ENCODE measurements at regions not wholly inside any gene's neighbourhood (a gene's known extent, or its start where the extent isn't known, plus 50 kb on each side); places are given as distances from the start of the nearest gene placed in this dataset.

DNA sequence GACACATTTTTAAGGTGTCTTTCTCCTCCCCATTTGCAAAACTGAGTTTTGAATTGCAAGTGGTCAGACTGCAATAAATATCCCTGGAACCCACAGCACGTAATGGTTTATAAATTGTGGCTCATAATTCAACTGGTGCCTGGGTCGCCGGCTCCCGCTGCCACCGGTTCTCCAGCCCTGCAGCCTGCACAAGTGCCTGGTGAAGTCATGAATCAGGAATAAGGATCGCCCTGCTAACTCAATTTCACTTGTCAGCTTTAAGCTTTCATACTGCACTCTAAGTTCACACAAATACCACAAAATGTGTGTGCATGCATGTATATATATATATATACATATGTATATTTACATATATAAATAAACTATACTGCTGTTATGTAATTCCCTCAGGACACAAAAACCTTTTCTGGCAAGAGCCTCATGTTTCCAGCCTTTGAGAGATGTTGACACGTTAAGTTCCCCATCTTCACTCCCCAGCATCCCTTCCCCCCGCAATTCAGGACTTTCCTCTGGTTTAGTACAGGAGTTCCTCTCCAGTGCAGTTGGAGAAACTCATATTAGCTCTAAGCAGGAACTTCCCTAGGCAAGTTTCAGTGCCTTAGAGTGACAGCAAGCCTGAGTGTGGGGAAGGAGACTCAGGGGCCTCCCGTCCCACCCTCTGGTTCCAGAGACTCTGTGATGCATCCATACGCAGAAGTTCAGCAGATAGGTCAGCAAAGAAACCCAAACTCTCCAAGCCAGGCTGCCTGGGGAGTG is 129.2 kb upstream of the UNC5B start:
- Mint-ChIP-seq H3K27ac (ENCODE audit: unreplicated experiment) (no peak overlapping the region), H3K27me3 (ENCODE audit: unreplicated experiment) (peaks cover 59% of the 10 kb centered on the region), H3K36me3 (ENCODE audit: insufficient read depth, unreplicated experiment) (no peaks in the 10 kb centered on the region), H3K9me3 (ENCODE audit: low read depth, unreplicated experiment) (no peaks in the 10 kb centered on the region), H3K4me1 (ENCODE audit: low read depth, unreplicated experiment) (no peaks in the 10 kb centered on the region), H3K4me3 (ENCODE audit: low read depth, unreplicated experiment) (no peak overlapping the region)
- CTCF ChIA-PET: interaction anchor here (0.7 kb wide), 1 partner anchor 23 kb away, joined by 3 read pairs; no protein-coding TSS in a partner anchor
- DNase-seq: no peak
- BruUV-seq (replicated peaks): no TSS peak
- intact Hi-C loops (cut with micrococcal nuclease; ENCODE audit: unreplicated experiment): no loop called here
- TF ChIP-seq, protein P1, sequence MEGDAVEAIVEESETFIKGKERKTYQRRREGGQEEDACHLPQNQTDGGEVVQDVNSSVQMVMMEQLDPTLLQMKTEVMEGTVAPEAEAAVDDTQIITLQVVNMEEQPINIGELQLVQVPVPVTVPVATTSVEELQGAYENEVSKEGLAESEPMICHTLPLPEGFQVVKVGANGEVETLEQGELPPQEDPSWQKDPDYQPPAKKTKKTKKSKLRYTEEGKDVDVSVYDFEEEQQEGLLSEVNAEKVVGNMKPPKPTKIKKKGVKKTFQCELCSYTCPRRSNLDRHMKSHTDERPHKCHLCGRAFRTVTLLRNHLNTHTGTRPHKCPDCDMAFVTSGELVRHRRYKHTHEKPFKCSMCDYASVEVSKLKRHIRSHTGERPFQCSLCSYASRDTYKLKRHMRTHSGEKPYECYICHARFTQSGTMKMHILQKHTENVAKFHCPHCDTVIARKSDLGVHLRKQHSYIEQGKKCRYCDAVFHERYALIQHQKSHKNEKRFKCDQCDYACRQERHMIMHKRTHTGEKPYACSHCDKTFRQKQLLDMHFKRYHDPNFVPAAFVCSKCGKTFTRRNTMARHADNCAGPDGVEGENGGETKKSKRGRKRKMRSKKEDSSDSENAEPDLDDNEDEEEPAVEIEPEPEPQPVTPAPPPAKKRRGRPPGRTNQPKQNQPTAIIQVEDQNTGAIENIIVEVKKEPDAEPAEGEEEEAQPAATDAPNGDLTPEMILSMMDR (IDR thresholded peaks at IDR 0.05; ENCODE audit: unreplicated experiment): no peak

DNA sequence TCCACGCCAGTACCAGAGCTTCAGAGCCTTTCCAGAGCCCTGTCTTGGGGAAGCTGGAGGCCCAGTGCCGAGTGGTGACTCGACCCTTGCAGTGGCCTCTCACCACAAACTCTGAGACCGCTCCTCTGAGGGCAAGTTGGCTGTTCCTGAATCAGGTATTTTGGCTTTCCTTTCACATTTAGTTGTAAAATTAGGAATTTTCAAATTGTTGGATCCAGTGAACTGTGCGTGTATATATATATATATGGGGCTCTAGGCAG is 128.7 kb upstream of the UNC5B start:
- Mint-ChIP-seq H3K4me1 (ENCODE audit: low read depth, unreplicated experiment) (no peaks in the 10 kb centered on the region), H3K9me3 (ENCODE audit: low read depth, unreplicated experiment) (no peaks in the 10 kb centered on the region), H3K27ac (ENCODE audit: unreplicated experiment) (no peak overlapping the region), H3K27me3 (ENCODE audit: unreplicated experiment) (peaks cover 54% of the 10 kb centered on the region), H3K36me3 (ENCODE audit: insufficient read depth, unreplicated experiment) (no peaks in the 10 kb centered on the region), H3K4me3 (ENCODE audit: low read depth, unreplicated experiment) (no peak overlapping the region)
- intact Hi-C loops (cut with micrococcal nuclease; ENCODE audit: unreplicated experiment): no loop called here
- DNase-seq: no peak
- CTCF ChIA-PET: no interaction called here
- TF ChIP-seq, protein P1 (IDR thresholded peaks at IDR 0.05; ENCODE audit: unreplicated experiment): no peak
- BruUV-seq (replicated peaks): no TSS peak

DNA sequence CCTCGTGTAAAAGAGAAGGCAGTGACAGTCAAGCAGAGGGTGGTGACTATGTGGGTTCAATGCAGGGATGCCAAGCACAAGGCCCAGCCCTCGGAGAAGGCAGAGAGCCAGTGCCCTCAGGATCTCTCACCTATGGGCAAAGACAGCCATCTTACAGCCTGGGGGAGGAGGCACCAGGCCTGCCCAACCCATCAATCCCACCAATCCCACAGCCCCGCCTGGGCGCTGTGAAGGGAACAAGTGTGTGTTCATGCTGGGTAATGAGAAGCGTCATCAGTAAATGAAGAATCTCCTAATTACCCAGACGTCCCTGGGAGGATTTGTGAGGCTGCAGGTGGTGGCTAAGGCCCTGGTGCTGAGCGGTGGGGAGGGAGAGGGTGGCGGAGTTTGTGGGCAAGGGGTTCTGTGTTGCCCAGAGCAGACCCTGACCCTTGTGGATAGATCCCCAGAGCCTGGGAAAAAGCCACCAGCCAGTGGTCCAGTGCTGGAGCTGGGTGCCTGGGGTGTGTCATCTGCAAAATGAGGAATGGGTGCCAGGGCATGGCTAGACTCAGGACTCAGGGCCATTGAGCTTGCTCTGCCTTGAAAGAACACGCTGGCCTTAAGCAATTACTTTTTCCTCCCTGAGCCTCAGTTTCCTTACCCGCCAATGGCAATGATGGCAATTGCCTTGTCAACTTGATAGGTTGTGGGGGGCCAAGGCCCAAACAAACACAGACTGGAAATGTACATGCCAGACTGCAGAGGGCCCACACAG is 128.1 kb upstream of the UNC5B start:
- CTCF ChIA-PET: no interaction called here
- intact Hi-C loops (cut with micrococcal nuclease; ENCODE audit: unreplicated experiment): no loop called here
- Mint-ChIP-seq H3K9me3 (ENCODE audit: low read depth, unreplicated experiment) (no peaks in the 10 kb centered on the region), H3K36me3 (ENCODE audit: insufficient read depth, unreplicated experiment) (no peaks in the 10 kb centered on the region), H3K4me1 (ENCODE audit: low read depth, unreplicated experiment) (no peaks in the 10 kb centered on the region), H3K27ac (ENCODE audit: unreplicated experiment) (no peak overlapping the region), H3K4me3 (ENCODE audit: low read depth, unreplicated experiment) (no peak overlapping the region), H3K27me3 (ENCODE audit: unreplicated experiment) (peaks cover 48% of the 10 kb centered on the region)
- BruUV-seq (replicated peaks): no TSS peak
- no peak for DNase-seq
- TF ChIP-seq, protein P1 (IDR thresholded peaks at IDR 0.05; ENCODE audit: unreplicated experiment): no peak

DNA sequence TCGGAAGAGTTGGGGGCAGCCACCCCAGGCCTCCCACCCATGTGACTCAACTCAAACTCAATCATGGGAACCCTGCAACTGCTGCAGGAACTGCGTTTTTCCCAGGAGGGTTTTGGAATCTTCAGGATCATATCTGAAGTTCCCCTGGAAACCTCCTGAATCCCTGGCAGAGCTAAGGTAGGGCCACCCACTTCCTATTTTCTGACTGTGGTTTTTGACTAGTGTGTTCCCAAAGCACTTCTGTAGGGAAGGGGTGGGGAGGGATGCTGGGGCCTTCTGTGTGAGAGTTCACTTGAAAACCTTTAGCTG is 127.6 kb upstream of the UNC5B start:
- BruUV-seq (replicated peaks): no TSS peak
- no peak overlapping the region for H3K27ac Mint-ChIP-seq (ENCODE audit: unreplicated experiment)
- no peaks in the 10 kb centered on the region for H3K4me1 Mint-ChIP-seq (ENCODE audit: low read depth, unreplicated experiment)
- intact Hi-C loops (cut with micrococcal nuclease; ENCODE audit: unreplicated experiment): no loop called here
- H3K9me3 Mint-ChIP-seq (ENCODE audit: low read depth, unreplicated experiment): no peaks in the 10 kb centered on the region
- CTCF ChIA-PET: interaction anchor here (0.6 to 0.7 kb wide), 2 partner anchors 161 to 1171 kb away, joined by 3 to 5 read pairs; no protein-coding TSS in a partner anchor
- no peak for DNase-seq
- peaks cover 43% of the 10 kb centered on the region for H3K27me3 Mint-ChIP-seq (ENCODE audit: unreplicated experiment)
- H3K36me3 Mint-ChIP-seq (ENCODE audit: insufficient read depth, unreplicated experiment): no peaks in the 10 kb centered on the region
- H3K4me3 Mint-ChIP-seq (ENCODE audit: low read depth, unreplicated experiment): no peak overlapping the region
- TF ChIP-seq, protein P1 (IDR thresholded peaks at IDR 0.05; ENCODE audit: unreplicated experiment): no peak

Measured in Calu3 (cell line).